ENCODE measurements at regions not wholly inside any gene's neighbourhood (a gene's known extent, or its start where the extent isn't known, plus 50 kb on each side); places are given as distances from the start of the nearest gene placed in this dataset.

GRCh38 chr5:81856948-81857928 lies 106.3 kb upstream of the SSBP2 start:
- peak; percentile 86 for DNase-seq
- Mint-ChIP-seq H3K4me3 (ENCODE audit: low read depth, unreplicated experiment) (peak overlapping the region; percentile 63), H3K27ac (ENCODE audit: unreplicated experiment) (peak overlapping the region; percentile 52), H3K27me3 (ENCODE audit: unreplicated experiment) (no peaks in the 10 kb centered on the region), H3K4me1 (ENCODE audit: low read depth, unreplicated experiment) (peaks cover 22% of the 10 kb centered on the region), H3K9me3 (ENCODE audit: low read depth, unreplicated experiment) (no peaks in the 10 kb centered on the region), H3K36me3 (ENCODE audit: insufficient read depth, unreplicated experiment) (peaks cover 8% of the 10 kb centered on the region)
- TF ChIP-seq CTCF (IDR thresholded peaks at IDR 0.05; ENCODE audit: unreplicated experiment), result no peak
- CTCF ChIA-PET, result interaction anchor here (0.7 to 2.0 kb wide), 5 partner anchors 106 to 409 kb away, joined by 3 to 13 read pairs (median 6); partner anchors contain the start of gene SSBP2
- intact Hi-C loops (cut with micrococcal nuclease; ENCODE audit: unreplicated experiment), result loop anchor here (5.0 to 10.0 kb wide), 2 partner anchors 118 to 430 kb away; partner anchors contain the start of gene ATG10
- BruUV-seq (replicated peaks), result no TSS peak

- intact Hi-C loops (cut with micrococcal nuclease; ENCODE audit: unreplicated experiment), result loop anchor here (5.0 to 10.0 kb wide), 2 partner anchors 119 to 428 kb away; partner anchors contain the start of gene ATG10
- CTCF ChIA-PET, result no interaction called here
- Mint-ChIP-seq H3K9me3 (ENCODE audit: low read depth, unreplicated experiment) (no peaks in the 10 kb centered on the region), H3K4me1 (ENCODE audit: low read depth, unreplicated experiment) (peaks cover 39% of the 10 kb centered on the region), H3K27me3 (ENCODE audit: unreplicated experiment) (no peaks in the 10 kb centered on the region), H3K27ac (ENCODE audit: unreplicated experiment) (no peak overlapping the region), H3K4me3 (ENCODE audit: low read depth, unreplicated experiment) (no peak overlapping the region), H3K36me3 (ENCODE audit: insufficient read depth, unreplicated experiment) (peaks cover 8% of the 10 kb centered on the region)
- no peak for DNase-seq
- TF ChIP-seq CTCF (IDR thresholded peaks at IDR 0.05; ENCODE audit: unreplicated experiment), result no peak
- BruUV-seq (replicated peaks), result no TSS peak
Measured at GRCh38 chr5:81855591-81855990, 104.7 kb upstream of the SSBP2 start.

- peaks cover 8% of the 10 kb centered on the region for H3K36me3 Mint-ChIP-seq (ENCODE audit: insufficient read depth, unreplicated experiment)
- no peak for TF ChIP-seq CTCF (IDR thresholded peaks at IDR 0.05; ENCODE audit: unreplicated experiment)
- H3K4me1 Mint-ChIP-seq (ENCODE audit: low read depth, unreplicated experiment), result peaks cover 45% of the 10 kb centered on the region
- H3K4me3 Mint-ChIP-seq (ENCODE audit: low read depth, unreplicated experiment), result no peak overlapping the region
- H3K27me3 Mint-ChIP-seq (ENCODE audit: unreplicated experiment), result no peaks in the 10 kb centered on the region
- H3K9me3 Mint-ChIP-seq (ENCODE audit: low read depth, unreplicated experiment), result no peaks in the 10 kb centered on the region
- no TSS peak for BruUV-seq (replicated peaks)
- intact Hi-C loops (cut with micrococcal nuclease; ENCODE audit: unreplicated experiment), result loop anchor here (5.0 to 10.0 kb wide), 3 partner anchors 120 to 428 kb away; partner anchors contain the start of gene ATG10
- CTCF ChIA-PET, result no interaction called here
- no peak overlapping the region for H3K27ac Mint-ChIP-seq (ENCODE audit: unreplicated experiment)
- no peak for DNase-seq
Measured at GRCh38 chr5:81854915-81855314, 104.0 kb upstream of the SSBP2 start.

GRCh38 chr5:81854485-81854884 lies 103.6 kb upstream of the SSBP2 start:
- no peaks in the 10 kb centered on the region for H3K9me3 Mint-ChIP-seq (ENCODE audit: low read depth, unreplicated experiment)
- no TSS peak for BruUV-seq (replicated peaks)
- intact Hi-C loops (cut with micrococcal nuclease; ENCODE audit: unreplicated experiment), result loop anchor here (5.0 to 10.0 kb wide), 2 partner anchors 120 to 347 kb away; partner anchors contain the start of gene ATG10
- no peak overlapping the region for H3K4me3 Mint-ChIP-seq (ENCODE audit: low read depth, unreplicated experiment)
- H3K4me1 Mint-ChIP-seq (ENCODE audit: low read depth, unreplicated experiment), result peaks cover 50% of the 10 kb centered on the region
- no peak overlapping the region for H3K27ac Mint-ChIP-seq (ENCODE audit: unreplicated experiment)
- CTCF ChIA-PET, result interaction anchor here (0.5 kb wide), 1 partner anchor 103 kb away, joined by 4 read pairs; no protein-coding TSS in a partner anchor
- DNase-seq, result no peak
- H3K27me3 Mint-ChIP-seq (ENCODE audit: unreplicated experiment), result no peaks in the 10 kb centered on the region
- TF ChIP-seq CTCF (IDR thresholded peaks at IDR 0.05; ENCODE audit: unreplicated experiment), result peak; percentile 19
- peaks cover 8% of the 10 kb centered on the region for H3K36me3 Mint-ChIP-seq (ENCODE audit: insufficient read depth, unreplicated experiment)

Data from Calu3 (cell line).